HG03565 (cell line): ENCODE measurements at regions not wholly inside any gene's neighbourhood (a gene's known extent, or its start where the extent isn't known, plus 50 kb on each side); places are given as distances from the start of the nearest gene placed in this dataset.
A peak's percentile ranks its signal among the peaks of the same experiment; 100 is the strongest.

Source experiments
- ATAC-seq: cut with Tn5 transposase; IDR thresholded peaks from one replicate; pipeline ENCODE4 v1.9.1; 2021; ENCODE audit warnings: mild to moderate bottlenecking, moderate library complexity; ENCODE audit not compliant: unreplicated experiment

DNA sequence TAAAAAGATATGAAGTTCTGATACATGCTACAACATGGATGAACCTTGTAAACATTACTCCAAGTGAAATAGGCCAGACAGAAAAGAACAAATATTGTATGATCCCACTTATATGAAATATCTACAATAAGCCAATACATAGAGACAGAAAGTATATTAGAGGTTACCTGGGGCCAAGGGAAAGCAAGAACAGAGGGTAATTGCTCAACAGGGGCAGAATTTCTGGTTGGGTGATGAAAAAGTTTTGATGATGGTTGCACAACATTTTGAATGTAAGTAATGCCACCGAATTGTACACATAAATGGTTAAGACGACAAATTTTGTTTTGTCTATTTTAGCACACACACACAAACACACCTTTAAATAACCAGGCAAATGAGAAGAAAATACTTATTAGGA, 268.4 kb downstream of the FOXO1 start:
- ATAC-seq, result no peak

DNA sequence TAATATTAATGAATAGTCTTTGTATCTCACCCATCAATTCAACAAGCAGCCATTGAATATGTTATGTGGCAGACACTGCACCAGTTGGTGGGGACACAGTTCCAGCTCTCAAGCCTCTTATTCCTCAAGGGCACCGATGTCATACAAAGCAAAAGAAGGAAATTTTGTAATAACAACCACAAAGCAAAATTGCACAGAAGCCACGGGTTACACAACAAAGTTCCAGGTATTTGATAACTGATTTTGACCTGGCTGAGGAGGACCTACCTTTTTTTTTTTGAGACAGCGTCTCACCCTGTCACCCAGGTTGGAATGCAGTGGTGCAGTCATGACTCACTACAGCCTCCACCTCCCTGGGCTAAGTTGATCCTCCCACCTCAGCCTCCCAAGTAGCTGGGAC, 266.7 kb downstream of the FOXO1 start:
- no peak for ATAC-seq

DNA sequence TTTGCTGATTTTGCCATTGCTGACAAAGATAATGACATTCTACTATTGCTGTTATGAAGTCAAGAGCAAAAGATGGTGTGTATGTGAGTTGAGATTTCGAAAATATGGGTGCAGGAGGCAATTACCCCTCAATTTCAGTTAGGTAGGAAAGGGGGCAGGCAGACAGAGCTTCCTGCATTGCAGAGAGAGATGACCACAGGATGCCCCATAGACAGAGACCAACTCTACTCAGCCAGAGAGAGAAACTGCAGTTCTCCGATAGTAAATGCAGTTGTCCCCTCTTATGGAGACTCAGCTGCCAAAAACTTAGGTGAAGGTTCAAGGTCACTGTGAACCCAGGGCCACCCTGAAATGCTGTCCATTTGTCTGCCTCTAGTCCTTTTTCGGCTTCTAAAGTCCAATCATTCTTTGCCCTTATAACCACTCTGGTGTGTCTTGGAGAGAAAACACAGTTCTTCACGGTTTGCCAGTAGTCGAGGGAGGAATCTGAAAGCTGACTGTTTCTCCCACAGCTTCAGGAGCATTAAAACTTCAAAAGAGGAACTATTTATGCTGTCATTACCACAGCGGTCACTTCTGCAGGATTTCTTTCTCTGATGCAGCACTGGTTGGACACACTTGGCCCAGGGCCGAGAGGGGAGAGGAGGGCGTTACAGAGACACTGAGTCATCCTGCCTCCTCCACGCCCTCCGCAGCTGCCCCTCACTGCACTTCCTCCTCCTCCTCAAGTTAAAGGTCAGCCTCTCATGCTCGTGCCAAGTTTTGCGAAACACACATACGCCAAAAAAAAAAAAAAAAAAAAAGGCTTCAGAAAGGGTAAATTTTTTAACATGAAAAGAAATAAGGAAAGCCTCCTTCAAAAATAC, 264.3 kb downstream of the FOXO1 start:
- ATAC-seq, result peak; percentile 92

GRCh38 chr13:40402931-40403431, 263.5 kb downstream of the FOXO1 start:
- ATAC-seq, result no peak

DNA sequence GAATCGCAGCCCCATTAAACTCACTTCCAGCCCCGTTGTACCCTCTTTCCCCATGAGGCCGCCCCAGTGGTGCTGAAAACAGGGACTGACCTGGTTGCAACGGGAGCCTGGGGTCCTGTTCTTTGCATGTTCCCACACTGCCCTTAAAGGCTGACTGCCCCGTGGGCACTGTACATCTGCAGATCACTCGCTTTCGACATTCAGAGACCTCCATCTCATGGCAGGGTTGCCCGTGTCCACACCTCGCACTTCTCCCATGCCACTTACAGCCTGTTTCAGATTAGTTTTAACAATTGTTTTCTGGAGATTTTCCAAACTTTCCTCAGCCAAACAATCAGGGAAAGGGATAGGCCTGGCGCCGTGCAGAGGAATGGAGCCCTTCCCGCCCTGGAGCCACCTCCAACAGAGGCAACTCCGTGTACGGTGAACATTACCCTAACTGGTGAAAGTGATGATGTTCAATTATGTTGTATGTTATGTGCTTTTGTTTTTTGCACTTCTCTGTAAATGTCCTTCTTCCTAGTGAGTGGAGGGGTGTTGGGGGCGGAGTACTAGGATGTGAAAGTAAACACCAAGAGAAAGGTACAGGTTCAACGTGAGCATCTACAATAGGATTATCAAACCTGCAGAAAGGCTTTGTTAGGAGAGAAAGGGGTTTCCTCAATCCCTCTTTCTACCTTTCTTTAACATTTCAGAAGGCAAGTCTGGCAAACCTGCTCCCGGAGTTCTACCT, 262.8 kb downstream of the FOXO1 start:
- no peak for ATAC-seq

DNA sequence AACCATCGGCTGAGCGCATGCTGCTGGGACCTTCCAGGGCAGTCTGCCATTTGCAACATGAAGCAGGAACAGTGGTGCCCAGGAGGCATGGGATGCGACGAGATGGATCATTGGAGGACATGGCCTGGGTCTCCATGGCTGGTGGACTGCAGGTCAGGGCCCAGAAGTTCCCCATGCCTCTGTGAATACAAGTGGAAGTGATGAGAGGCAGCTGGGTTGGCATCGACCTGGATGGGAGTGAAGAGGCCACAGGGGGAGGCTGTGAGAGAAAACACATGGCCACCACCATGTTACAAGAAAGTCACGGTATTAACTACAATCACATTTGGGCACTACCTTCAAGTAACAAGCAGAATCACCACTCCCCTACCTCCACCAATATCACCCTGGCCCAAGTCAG, 262.0 kb downstream of the FOXO1 start:
- no peak for ATAC-seq

- no peak for ATAC-seq
These were observed 261.3 kb downstream of the FOXO1 start for GRCh38 chr13:40404967-40405716.

GRCh38 chr13:40406405-40407120, 259.9 kb downstream of the FOXO1 start:
- no peak for ATAC-seq

GRCh38 chr13:40407567-40407966, 258.9 kb downstream of the FOXO1 start:
- ATAC-seq, result no peak

DNA sequence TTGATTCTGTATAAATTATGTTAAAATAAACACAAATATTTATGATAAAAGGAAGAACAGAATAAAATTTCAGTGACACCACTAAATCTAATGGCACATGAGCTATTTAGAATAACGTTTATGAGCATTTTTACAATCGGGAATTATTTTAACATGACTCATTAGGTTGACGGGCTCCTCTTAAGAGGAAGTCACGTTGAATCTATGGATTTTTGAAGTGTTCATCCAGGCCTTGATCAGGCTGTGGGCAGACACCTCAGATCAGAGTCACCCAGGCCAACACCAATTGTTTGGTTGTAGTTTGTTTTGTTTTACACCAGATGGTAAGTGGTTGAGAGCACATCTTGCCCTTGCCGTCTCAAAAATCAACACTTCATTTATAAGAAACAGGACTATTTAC, 257.8 kb downstream of the FOXO1 start:
- no peak for ATAC-seq

- ATAC-seq, result no peak
These were observed 257.2 kb downstream of the FOXO1 start for GRCh38 chr13:40409278-40409677.

DNA sequence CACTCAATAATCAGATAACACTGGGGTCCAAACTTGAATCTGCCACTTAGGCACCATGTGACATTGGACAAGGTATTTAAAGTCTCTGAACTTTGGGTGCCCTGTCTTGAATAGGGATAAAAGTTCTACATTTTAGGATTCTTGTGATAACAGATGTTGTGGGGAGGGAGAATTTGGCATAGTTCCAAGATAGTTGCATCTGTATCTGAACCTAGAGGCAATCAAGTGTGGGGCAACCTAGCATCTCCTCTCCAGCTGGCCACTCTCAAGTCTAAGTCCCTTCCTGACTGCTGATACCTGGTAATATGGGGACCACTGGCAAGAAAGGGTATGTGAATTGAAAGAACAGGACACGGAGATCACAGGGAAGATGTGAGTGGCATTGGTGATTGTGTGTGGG, 256.1 kb downstream of the FOXO1 start:
- ATAC-seq, result no peak

DNA sequence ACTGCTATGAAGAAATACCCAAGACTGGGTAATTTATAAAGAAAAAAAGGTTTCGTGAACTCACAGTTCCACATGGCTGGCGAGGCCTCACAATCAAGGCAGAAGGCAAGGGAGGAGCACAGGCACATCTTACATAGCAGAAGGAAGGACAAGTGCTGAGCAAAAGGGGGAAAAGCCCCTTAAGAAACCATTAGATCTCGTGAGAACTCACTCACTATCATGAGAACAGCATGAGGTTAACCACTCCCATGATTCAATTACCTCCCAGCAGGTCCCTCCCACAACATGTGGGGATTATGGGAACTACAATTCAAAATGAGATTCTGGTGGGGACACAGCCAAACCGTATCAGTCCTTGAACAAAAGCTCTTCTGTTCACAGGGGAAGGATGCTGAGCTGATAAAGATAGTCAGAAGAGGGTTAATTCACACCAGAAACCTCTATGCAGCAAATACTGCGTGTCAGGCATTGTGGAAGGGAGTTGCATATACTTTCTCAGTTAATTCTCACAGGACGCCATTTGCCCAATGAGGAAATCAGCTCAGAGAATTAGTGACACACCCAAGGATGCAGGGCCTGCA, 246.2 kb downstream of the FOXO1 start:
- ATAC-seq, result no peak

- no peak for ATAC-seq
These were observed 243.7 kb downstream of the FOXO1 start for GRCh38 chr13:40422588-40423235.

GRCh38 chr13:40428354-40428753, 238.1 kb downstream of the FOXO1 start:
- ATAC-seq, result no peak

- ATAC-seq, result no peak
These were observed 236.5 kb downstream of the FOXO1 start for GRCh38 chr13:40429706-40430545.

- peak; percentile 58 for ATAC-seq
These were observed 234.1 kb downstream of the FOXO1 start for GRCh38 chr13:40432018-40432978.

- no peak for ATAC-seq
These were observed 233.4 kb downstream of the FOXO1 start for GRCh38 chr13:40433001-40433400.
